Activated T-cell treated with anti-CD3 and anti-CD28 coated beads for 48 hours (primary cell): ENCODE measurements at regions not wholly inside any gene's neighbourhood (a gene's known extent, or its start where the extent isn't known, plus 50 kb on each side); places are given as distances from the start of the nearest gene placed in this dataset.

Experiments
- DNase-seq: peaks from one replicate; pipeline ENCODE4 v3.0.0-alpha.2; 2020; ENCODE audit warnings: low read depth

DNA sequence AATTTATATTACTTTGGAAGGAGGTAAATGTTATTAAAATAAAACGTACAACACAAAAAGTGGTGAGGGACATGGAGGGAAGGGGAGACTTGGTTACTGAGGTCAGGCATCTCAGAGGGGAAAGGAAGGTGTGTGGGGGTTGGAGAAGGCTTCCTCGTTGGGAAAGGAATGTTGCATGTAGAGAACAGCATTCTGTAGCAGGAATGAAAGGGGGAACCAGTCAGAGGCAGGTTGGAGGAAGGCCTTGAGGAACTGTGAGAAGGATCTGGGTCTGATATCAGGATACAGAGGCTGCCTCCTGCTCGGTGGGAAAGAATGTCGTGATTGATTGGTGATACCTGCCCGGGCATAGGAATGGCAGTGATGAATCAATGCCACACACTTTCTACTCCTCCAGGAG lies 103.3 kb upstream of the ZFHX3 start:
- DNase-seq, result no peak

DNA sequence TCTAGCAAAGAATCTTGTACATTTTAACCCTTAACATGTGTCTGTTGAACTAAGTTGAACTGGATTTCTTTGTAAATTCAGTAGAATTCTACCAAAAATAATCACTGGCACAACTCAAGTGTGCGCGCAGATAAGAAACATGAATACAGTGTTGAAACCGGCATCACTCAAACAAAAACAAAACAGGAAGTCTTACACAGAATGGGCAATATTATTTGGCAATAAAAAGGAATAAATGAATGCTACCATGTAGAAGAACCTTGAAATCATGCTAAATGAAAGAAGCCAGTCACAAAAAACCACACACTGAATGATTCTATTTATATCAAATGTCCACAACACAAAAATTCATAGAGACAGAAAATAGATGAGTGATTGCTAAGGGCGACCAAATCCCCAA lies 102.9 kb upstream of the ZFHX3 start:
- DNase-seq, result no peak

DNA sequence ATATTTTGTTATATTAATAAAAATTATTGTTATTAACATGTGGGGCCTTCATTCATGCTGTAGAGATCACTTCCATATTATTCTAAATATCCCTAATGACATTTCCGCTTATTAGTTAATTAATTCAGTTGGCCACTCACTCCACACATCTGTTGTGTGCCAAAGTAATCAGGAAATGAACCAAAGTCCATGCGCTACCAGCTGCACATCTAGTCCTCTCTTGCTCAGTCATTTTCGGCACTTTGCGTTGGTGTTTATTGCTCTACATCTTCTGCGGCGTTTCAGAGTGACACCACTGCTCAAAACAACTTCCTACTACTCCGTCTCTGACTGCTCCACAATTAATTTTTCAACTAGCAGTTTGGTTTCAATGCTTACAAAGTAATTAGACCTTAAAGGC lies 101.4 kb upstream of the ZFHX3 start:
- no peak for DNase-seq

DNA sequence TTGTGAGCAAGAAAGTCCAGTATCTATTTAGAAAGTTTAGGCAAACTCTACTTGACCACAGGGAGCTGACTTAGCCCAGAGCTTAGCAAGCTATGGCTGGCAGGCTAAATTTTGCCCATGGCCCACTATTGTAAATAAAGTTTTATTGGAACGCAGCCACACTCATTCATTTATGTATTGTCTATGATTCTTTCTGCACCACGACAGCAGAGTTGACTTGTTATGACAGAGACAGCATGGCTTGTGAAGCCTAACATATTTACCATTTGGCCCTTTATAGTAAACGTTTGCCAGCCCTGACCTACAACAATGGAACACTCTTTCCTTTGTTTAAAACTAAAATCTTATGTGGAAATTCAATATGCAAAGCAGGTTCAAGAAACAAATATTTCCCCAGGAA lies 100.0 kb upstream of the ZFHX3 start:
- no peak for DNase-seq

DNA sequence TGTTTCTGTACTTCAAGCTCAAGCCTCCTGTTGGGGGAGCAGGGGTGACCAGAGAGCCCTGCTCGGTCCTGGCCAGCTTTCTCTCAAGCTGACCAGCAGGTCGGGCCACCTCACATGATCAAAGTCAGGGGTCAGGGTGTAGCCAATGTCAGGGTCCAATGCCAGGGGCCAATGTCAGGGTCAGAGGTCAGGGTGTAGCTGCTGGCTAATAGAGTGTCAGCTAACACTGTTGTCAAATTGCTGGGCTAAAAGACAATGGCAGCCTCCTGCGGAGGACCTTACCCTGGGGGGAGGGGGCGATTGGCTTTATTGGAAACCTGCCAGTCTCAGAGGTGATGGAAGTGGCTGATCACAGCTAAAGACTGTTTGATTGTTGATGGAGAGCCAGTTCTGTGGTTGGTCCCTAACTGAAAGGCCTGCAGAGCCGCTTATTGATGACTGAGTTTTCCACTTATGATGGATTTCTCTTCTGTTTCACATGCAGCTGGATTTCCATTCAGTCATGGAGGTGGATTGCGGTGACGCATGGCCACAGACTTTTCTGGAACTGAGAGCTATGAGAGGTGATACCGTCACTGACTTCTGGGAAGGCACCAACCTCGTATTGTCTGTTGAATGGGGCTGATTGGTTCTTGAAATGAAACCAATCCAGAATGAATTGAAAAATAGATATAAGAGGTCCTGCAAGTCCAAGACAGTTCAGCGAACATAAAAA lies 97.4 kb upstream of the ZFHX3 start:
- DNase-seq, result no peak

DNA sequence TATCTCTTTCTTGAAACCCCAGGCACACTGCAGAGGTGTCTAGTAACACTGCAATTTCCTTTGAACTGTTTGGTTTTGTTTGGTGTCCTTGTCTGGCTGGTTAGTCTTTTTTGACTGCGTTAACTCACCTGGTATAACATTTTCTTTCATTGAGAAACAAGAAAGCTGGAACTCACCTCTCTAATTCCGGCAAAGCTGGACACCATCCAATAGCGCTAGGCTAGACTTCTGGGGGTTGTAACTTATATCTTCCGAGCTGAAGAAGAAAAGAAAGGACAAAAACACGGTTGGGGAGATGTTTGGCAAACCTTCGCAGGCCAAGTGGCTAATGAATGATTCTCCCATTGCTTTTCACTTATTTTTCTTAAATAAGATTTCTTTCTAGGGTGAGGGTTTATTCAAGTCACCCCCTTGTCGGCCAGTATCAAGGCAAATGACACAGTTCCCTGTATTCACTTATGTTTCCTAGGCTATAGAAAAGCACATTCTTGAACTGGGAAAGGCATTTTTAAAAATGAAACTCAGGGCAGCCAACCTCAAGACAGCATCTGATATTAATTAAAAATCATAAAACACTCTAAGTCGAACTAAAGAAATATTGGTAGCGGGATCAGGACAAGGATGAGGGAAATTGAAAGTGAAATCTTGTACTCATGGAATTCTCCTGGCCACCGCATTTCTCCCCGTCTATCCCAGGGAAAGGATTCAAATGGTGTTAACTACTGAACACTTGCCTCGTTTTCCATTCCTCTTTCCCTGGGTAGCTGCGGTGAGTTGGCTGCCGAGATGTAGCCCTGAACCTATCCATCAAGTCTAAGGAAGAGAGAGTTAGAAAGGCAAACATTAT lies 95.9 kb upstream of the ZFHX3 start:
- no peak for DNase-seq

DNA sequence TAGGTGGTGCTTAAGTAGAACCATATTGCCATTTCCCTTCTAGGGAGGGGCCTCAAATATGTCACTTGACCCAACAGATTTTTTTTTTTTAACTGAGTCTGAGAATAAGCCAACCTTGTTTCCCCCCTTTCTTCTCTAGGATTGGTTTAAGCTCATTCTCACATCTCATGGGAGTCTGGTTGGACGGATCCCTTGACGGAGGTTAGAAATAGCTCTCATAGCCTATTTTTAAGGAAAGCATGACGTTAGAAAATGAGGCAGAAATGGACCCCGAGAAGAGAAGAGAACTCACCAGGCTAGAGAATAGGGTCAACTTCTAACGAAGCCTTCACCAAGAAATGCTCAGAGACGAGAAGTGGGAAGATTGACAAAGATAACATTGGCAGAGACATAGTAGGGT lies 95.1 kb upstream of the ZFHX3 start:
- DNase-seq, result no peak

DNA sequence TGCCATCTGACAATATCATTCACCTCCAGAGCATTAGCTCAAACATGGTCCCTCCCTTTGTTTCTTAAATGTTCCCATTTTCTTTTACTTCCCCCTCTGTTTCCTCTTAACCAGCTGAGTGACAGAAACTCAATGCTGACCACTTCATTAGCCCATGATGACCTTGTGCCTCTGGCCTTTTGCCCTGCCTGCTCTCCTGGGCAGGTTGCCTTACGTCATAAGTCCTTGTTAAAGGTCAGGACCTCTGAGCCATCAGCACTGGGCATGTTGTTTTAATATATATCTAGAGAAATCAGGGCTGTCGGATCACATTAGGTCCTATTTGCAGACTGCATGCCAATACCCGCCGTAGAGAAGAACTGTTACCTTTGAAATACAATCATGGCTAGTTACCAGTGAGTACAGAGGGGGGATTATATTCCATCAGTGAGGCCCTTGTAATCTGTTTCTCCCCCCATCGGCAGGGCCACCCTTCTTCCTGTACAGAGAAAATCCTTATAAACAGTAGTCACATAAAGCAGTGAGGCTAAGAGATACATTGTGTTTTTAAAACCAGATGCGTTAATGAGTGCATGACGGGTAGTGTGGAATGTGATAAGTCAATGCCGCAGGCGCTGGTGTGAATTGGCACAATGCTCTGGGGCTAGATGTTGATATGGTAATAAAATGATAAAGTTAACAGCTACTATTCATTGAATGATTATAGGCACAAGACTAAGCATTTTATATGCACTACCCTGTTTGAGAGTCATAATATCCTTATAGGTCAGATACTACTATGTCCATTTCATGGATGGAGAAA lies 94.3 kb upstream of the ZFHX3 start:
- no peak for DNase-seq

DNA sequence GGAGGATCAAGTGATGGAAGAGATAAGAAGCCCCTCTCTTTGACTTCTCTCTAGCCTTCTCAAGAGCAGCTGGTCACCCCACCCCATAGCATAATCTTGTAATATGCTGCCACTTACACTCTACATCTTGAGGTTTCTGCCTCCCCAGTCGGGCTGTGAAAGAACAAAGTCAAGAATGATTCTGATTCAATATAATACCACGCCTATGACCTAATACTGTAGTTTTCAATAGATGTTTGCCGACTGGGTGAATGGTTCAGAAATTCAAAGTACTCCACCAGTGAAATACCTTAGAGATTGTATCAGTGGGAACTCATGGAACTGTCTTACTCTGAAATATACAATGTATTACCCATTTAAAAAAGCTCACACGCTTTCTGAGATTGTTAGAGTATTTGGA lies 93.0 kb upstream of the ZFHX3 start:
- DNase-seq, result no peak

DNA sequence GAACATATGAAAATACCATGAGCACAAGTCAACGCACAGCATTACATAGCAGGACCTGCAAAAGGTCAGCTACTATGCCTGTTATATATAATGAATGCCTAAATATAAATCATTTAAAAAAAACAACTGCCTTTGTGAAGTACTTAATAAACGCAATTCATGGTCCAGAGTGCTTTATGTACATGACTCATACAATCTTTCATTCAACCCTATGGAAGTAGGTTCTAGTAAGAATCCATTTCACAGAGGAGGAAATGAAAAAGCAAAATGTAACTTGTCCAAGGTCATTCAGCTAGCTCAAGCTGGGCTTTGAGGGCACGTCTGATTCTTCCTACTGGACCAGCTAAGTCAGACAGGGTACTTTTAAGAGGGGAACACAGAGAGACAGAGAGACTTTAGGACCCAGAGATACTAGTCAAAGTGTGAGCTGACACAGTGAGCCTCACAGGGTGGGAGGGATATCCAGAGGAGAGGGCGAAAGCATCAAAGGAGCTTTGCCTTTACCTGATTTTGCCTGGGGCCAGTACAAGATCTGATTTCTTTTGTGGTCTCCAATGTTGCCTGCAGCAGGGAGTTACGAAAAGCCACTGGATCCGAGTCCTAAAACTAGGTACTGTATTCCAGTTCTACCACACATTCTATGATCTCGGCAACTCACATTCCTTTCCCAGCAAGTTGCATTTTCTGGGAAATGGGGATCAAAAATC lies 83.4 kb upstream of the ZFHX3 start:
- DNase-seq, result no peak

DNA sequence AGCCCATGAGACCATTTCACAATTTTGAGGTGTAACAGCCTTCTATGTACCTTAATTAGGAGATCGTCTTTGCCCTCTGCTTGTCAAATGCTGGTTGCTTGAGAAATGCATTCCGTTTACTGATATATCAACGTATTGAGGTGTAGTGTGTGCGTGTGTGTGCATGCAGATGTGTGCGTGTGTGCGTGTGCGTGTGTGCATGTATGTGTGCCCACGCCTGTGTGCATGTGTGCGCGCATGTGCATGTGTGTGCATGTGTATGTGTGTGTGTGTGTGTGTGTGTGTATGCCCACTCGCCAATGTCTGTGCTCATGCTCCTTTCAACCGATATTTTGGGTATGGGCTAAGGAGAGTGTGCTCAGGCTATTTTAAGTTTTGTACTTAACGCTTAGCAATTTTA lies 81.5 kb upstream of the ZFHX3 start:
- no peak for DNase-seq

DNA sequence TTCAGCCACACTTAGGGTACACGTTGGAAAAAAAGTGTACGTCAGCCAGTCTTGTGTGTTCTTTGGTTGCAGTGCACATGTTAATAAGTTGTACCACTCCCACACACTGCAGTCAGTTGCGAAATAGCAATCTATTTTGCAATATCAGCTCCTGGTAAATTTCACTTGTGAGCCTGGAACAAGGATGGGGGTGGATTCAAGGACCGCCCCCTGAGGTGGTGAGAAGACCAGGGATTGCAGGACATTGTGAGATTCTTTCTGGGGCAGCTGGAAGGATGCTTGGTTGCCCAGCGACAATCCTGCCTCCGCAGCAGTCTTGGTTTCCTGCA lies 78.6 kb upstream of the ZFHX3 start:
- DNase-seq, result no peak

DNA sequence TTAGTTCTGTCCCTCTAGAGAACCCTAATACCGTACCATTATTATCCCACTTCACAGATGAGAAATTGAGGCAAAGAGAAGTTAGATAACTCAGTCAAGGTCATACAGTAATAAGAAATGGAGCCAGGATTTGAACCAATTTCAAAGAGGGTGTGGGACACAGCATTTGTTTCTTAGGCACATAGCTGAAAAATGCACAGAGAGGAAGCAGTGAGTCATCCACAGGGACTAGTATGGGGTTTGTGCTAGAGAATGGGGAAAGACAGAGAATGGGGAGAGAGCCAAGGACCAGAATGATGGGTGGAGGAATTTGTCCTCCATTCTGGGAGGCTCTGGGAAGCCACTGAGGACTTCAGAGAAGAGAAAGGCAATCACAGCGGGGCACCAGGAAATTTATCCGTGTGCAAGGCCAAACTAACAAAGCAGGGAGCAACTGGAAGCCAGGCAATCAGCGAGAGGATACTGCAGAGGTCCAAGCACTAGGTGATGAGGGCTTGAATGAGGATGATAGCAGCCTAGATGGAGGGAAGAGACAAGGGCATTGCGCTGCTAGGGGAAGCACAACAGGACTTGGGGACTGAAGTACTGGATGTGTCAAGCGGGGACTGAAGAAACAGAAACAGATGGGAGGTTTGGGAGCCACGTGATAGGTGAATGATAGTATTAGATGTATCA lies 78.1 kb upstream of the ZFHX3 start:
- no peak for DNase-seq

DNA sequence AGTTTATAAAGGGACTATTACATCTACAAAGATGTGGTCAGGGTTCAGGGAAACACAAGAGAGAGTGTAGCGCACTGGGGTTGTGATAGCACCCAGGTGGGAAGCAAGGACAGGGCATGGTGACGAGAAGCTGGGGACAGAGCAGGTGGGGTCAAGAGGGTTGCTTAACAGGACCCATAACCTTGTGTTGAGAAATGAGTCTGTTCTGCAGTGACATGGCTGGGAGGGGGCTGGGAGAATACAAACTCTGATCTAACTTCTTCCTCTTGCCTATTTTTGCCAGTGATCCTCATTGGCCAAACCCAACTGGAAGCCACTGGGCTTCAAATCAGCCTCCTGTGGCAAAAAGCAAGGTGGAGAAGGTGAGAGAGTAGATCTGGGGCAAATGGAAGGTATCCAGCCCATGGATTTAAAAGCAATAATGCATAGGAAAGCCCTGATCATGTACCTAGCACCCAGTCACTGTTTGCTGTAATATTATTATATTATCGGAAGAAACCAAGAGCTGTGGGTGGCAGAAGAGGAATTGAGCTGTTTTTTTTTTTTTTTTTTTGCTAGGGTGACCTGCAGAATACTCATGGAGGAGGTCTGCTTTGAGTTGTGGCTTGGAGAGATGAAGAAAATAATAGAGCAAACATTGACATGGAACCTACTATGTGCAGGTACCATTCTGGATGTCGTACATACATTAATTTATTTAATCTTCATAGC lies 76.9 kb upstream of the ZFHX3 start:
- DNase-seq, result no peak

DNA sequence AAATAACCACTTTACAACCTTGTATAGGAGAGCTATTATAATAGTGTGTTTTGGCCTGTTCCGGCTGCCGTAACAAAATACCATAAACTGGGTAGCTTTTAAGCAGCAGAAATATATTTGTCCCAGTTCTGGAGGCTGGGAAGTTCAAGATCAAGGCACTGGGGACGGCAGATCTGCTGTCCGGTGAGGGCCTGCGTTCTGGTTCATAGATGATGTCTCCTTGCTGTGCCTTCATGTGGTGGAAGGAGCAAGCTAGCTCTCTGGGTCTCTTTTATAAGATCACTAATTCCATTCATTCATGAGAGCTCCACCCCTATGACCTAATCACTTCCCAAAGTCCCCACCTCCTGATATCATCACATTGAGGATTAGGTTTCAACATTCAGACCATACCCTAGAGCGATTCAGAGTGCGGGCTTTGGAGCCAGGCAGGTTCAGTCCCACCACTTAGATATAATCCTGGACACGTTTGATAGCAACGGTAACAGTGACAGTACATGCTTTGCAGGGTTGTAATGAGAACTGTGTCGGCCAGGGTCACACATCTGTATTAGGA lies 76.2 kb upstream of the ZFHX3 start:
- DNase-seq, result no peak

DNA sequence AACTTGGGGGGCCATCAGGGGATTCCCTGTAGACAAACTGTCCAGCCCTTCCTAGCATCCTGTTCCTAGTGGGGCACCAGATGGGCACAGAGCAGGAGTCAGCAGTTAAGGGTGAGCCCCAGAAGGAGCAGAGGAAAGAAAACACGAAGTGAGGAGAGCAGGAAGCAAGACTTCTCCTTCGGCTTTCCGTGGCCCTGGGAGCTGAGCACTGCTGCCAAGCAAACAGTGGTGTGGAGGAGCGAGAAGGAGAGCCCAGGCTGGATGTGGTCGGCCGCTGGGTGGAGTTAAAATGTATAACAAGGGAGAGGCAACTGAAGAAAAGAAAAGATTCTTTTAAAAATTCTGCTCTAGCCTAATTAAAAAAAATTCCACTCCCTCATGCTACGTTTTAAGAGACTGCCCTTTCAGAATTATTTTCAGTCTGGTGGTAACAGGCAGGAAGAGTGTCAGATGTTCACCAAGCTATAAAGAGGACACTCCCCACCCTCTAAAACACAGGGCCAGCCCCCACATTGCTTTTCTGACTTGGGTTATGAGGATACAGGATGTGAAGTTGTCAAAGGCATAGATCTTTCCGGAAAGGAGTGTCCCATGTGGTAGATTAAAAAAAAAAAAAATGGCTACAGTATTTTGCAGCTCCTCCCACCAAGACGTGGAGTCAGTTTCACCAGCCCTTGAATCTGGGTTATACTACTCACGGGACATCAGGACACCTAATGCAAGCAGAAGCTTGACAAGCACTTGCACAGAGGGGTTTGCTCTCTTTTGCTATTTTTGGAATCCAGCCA lies 74.9 kb upstream of the ZFHX3 start:
- DNase-seq, result no peak

DNA sequence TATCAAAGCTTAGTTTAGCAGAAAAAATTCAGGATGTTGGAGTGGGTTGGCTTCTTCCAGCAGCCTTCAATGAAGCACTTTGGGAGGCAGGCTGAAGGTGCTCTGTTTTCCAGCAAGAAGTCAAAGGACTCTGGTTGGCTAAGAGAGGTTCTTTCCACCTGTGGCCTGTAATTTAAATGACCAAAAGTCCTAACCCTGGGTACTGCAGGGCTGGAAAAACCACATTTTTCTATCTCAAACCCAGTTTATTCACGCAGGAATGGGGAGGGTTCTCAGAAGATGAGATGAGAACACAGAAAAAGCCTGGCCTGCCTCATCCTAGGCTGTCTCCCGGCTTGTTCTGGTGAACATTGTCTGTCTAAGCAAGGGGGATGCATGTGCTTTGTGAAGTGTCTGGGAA lies 68.6 kb upstream of the ZFHX3 start:
- DNase-seq, result no peak

DNA sequence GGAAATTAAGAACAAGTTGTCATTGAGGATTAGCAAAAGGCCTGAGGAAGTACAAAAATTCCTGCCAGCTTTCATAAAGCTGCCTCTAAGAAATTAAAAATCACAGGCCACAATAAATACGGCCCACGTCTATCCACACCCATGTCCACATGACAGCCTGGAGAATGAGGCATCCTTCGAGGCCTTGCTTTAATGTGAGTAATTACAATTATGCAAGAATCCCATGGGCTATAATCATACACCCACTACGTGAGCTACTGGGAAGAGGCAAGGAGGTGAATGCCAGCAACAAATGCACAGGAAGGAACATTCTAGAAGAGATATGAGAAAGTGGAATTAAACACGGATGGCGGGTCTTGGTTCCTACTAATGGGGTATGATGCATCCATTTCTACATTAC lies 65.4 kb upstream of the ZFHX3 start:
- DNase-seq, result no peak

DNA sequence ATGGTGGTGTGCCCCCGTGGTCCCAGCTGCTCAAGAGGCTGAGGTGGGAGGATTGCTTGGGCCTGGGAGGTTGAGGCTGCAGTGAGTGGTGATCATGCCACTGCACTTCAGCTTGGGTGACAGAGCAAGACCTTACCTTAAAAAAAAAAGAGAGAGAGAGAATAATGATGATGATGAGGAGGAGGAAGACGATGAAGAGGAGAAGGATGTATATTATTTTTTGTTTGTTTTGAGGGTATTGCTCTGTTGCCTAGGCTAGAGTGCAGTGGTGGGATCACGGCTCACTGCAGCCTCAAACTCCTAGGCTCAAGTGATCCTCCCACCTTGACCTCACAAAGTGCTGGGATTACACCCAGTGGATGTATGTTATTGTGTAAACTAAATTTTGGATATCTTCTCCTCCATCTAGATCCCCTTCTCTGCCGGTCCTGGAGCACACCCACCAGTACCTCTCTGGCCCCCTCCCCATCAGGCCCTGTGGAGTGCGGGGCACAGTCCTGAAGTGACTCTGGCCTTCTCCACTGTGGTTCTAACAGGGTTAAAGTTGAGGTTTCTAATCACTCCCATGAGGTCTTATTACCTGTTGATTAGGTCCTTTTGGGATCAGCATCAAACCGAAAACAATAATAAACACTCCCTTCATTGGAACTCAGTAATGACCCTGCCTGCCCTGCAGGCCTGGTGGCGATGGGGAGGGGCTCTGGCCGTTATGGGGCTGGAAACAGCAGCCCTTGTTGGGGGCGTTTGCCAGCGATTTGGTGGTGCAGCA lies 60.5 kb upstream of the ZFHX3 start:
- DNase-seq, result no peak
